HCT116 (cell line): ENCODE measurements at regions not wholly inside any gene's neighbourhood (a gene's known extent, or its start where the extent isn't known, plus 50 kb on each side); places are given as distances from the start of the nearest gene placed in this dataset.

ENCODE experiments used
- JUND ChIP-seq: IDR thresholded peaks from 2 replicates; pipeline ENCODE4 v1.6.1; 2012
- POLR2A ChIP-seq: IDR thresholded peaks from 2 replicates; pipeline ENCODE4 v1.7.0; 2011; ENCODE audit warnings: borderline replicate concordance; ENCODE audit not compliant: insufficient read depth, insufficient read length; ENCODE audit errors: extremely low read depth
- POLR2AphosphoS5 ChIP-seq: IDR thresholded peaks from 2 replicates; pipeline ENCODE4 v1.6.1; 2011; ENCODE audit warnings: mild to moderate bottlenecking, low read depth, low read length, moderate library complexity
- TF ChIP-seq, protein P1 (sequence below), 3 experiments: fragments of 200-600 bp in 1 of 3; sonication (generic) in 1 of 3; IDR thresholded peaks in 2 of 3; conservative IDR thresholded peaks in 1 of 3; 2 replicates each; pipeline ENCODE4 v1.5.1; 2012 to 2017; ENCODE audit warnings: low read depth in 2 of 3, low read length in 2 of 3, antibody characterized with exemption in 1 of 3, borderline replicate concordance in 1 of 3, control low read depth in 1 of 3, mild to moderate bottlenecking in 1 of 3, mixed read lengths in 1 of 3, mixed run types in 1 of 3, moderate library complexity in 1 of 3; ENCODE audit not compliant: insufficient read depth in 1 of 3

DNA sequence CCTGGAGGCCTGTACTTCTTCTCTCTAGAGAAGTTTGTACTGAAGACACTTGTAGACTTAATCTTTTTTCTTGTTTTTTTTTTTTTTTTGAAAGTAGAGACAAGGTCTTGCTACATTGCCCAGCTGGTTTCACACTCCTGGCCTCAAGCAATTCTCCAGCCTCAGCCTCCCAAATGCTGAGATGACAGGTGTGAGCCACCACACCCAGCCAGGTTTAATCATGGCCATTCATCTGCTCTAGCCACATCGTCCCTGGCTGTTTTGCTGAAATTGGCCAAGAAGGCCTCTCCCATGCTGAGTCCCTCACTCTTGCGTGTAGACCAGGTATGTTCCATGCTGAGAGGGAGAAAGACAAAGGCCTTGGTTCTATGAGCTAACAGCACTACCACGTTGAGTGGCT, 176.2 kb downstream of the JCAD start:
- TF ChIP-seq, protein P1, sequence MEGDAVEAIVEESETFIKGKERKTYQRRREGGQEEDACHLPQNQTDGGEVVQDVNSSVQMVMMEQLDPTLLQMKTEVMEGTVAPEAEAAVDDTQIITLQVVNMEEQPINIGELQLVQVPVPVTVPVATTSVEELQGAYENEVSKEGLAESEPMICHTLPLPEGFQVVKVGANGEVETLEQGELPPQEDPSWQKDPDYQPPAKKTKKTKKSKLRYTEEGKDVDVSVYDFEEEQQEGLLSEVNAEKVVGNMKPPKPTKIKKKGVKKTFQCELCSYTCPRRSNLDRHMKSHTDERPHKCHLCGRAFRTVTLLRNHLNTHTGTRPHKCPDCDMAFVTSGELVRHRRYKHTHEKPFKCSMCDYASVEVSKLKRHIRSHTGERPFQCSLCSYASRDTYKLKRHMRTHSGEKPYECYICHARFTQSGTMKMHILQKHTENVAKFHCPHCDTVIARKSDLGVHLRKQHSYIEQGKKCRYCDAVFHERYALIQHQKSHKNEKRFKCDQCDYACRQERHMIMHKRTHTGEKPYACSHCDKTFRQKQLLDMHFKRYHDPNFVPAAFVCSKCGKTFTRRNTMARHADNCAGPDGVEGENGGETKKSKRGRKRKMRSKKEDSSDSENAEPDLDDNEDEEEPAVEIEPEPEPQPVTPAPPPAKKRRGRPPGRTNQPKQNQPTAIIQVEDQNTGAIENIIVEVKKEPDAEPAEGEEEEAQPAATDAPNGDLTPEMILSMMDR (IDR thresholded peaks at IDR 0.05 in 2 of 3, conservative IDR thresholded peaks at IDR 0.05 in 1 of 3; ENCODE audit: borderline replicate concordance in 1 of 3, insufficient read depth in 1 of 3, low read depth in 2 of 3, low read length in 2 of 3) = no peak
- TF ChIP-seq POLR2A = no peak
- no peak for TF ChIP-seq JUND
- no peak for TF ChIP-seq POLR2AphosphoS5
